HEK293 (cell line): ENCODE measurements at regions not wholly inside any gene's neighbourhood (a gene's known extent, or its start where the extent isn't known, plus 50 kb on each side); places are given as distances from the start of the nearest gene placed in this dataset.

Source experiments
- CTCF ChIA-PET: fragments of 350-600 bp; formaldehyde crosslinking; extraction: SDS; loops from one replicate; lab custom pipeline; 2021; ENCODE audit warnings: antibody characterized with exemption; lab: Yijun Ruan, JAX
- POLR2A ChIA-PET: fragments of 300-600 bp; formaldehyde crosslinking; extraction: SDS; loops from one replicate; lab custom pipeline; 2020; ENCODE audit warnings: antibody characterized with exemption, inconsistent platforms; lab: Yijun Ruan, JAX
- H3K27ac ChIP-seq: fragments of 200-500 bp; sonication (Bioruptor generic); 2 replicates; pipeline ENCODE4 v1.5.1; 2014; ENCODE audit warnings: low read depth, low read length, control low read depth, inconsistent platforms; ENCODE audit errors: extremely low read depth
- H3K36me3 ChIP-seq, 2 experiments: fragments of 200-500 bp in 1 of 2; sonication (Bioruptor generic) in 1 of 2; 1 replicate in 1 of 2; 2 replicates in 1 of 2; pipeline ENCODE4 v1.5.1; 2014 to 2017; ENCODE audit warnings: inconsistent platforms in 2 of 2, low read length in 2 of 2; ENCODE audit not compliant: control insufficient read depth in 2 of 2, insufficient read depth in 1 of 2
- H3K4me1 ChIP-seq: fragments of 200-500 bp; sonication (Bioruptor generic); 2 replicates; pipeline ENCODE4 v1.5.1; 2014; ENCODE audit warnings: mild to moderate bottlenecking, low read length, inconsistent platforms; ENCODE audit not compliant: control insufficient read depth, insufficient read depth
- H3K4me3 ChIP-seq: 2 replicates; pipeline ENCODE4 v1.5.1; 2011; ENCODE audit warnings: low read depth, mild to moderate bottlenecking, control low read depth, low read length, moderate library complexity
- H3K9me3 ChIP-seq: fragments of 200-500 bp; sonication (Bioruptor generic); 2 replicates; pipeline ENCODE4 v1.5.1; 2014; ENCODE audit warnings: low read depth, low read length, inconsistent platforms; ENCODE audit not compliant: control insufficient read depth, insufficient read depth
- KLF1 ChIP-seq: fragments of 450-650 bp; formaldehyde crosslinking; IDR thresholded peaks from 2 replicates; pipeline ENCODE4 v1.5.1; 2016; ENCODE audit warnings: missing biosample characterization, missing genetic modification characterization
- REST ChIP-seq: fragments of 450-650 bp; formaldehyde crosslinking; IDR thresholded peaks from 2 replicates; pipeline ENCODE4 v1.5.1; 2016; ENCODE audit warnings: missing biosample characterization, missing genetic modification characterization
- SALL2 ChIP-seq: fragments of 450-650 bp; formaldehyde crosslinking; IDR thresholded peaks from 2 replicates; pipeline ENCODE4 v1.5.0; 2017; ENCODE audit warnings: missing biosample characterization, mild to moderate bottlenecking, missing genetic modification characterization, borderline replicate concordance
- ZBTB1 ChIP-seq: fragments of 450-650 bp; formaldehyde crosslinking; IDR thresholded peaks from 2 replicates; pipeline ENCODE4 v1.5.1; 2016; ENCODE audit warnings: missing biosample characterization, missing genetic modification characterization
- ZBTB44 ChIP-seq: fragments of 450-650 bp; IDR thresholded peaks from 2 replicates; pipeline ENCODE4 v1.5.1; 2018; ENCODE audit warnings: missing biosample characterization, mild to moderate bottlenecking, missing genetic modification characterization
- ZBTB48 ChIP-seq: fragments of 450-650 bp; formaldehyde crosslinking; IDR thresholded peaks from 2 replicates; pipeline ENCODE4 v1.5.1; 2016; ENCODE audit warnings: missing biosample characterization, missing genetic modification characterization
- ZFP3 ChIP-seq: fragments of 450-650 bp; formaldehyde crosslinking; IDR thresholded peaks from 2 replicates; pipeline ENCODE4 v1.5.1; 2016; ENCODE audit warnings: low read depth, missing biosample characterization, missing genetic modification characterization
- ZNF155 ChIP-seq: fragments of 450-650 bp; formaldehyde crosslinking; IDR thresholded peaks from 2 replicates; pipeline ENCODE4 v1.5.1; 2016; ENCODE audit warnings: missing biosample characterization, missing genetic modification characterization
- ZNF2 ChIP-seq: fragments of 450-650 bp; formaldehyde crosslinking; IDR thresholded peaks from 2 replicates; pipeline ENCODE4 v1.5.1; 2016; ENCODE audit warnings: missing biosample characterization, missing genetic modification characterization
- ZNF239 ChIP-seq: fragments of 450-650 bp; formaldehyde crosslinking; IDR thresholded peaks from 2 replicates; pipeline ENCODE4 v1.5.1; 2016; ENCODE audit warnings: missing biosample characterization, missing genetic modification characterization
- ZNF302 ChIP-seq: fragments of 450-650 bp; formaldehyde crosslinking; IDR thresholded peaks from 2 replicates; pipeline ENCODE4 v1.5.1; 2016; ENCODE audit warnings: missing biosample characterization, missing genetic modification characterization, low read depth
- ZNF391 ChIP-seq: fragments of 450-650 bp; formaldehyde crosslinking; IDR thresholded peaks from 2 replicates; pipeline ENCODE4 v1.5.1; 2016; ENCODE audit warnings: low read depth, missing biosample characterization, missing genetic modification characterization, borderline replicate concordance
- ZNF404 ChIP-seq: fragments of 450-650 bp; formaldehyde crosslinking; IDR thresholded peaks from 2 replicates; pipeline ENCODE4 v1.5.1; 2017; ENCODE audit warnings: missing biosample characterization, missing genetic modification characterization
- ZNF416 ChIP-seq: fragments of 450-650 bp; formaldehyde crosslinking; IDR thresholded peaks from 2 replicates; pipeline ENCODE4 v1.5.1; 2016; ENCODE audit warnings: missing biosample characterization, missing genetic modification characterization
- ZNF426 ChIP-seq: fragments of 450-650 bp; formaldehyde crosslinking; IDR thresholded peaks from 2 replicates; pipeline ENCODE4 v1.5.1; 2017; ENCODE audit warnings: missing biosample characterization, missing genetic modification characterization, mild to moderate bottlenecking, inconsistent platforms, moderate library complexity
- ZNF514 ChIP-seq: fragments of 450-650 bp; formaldehyde crosslinking; IDR thresholded peaks from 2 replicates; pipeline ENCODE4 v1.5.1; 2016; ENCODE audit warnings: missing biosample characterization, missing genetic modification characterization
- ZNF560 ChIP-seq: fragments of 450-650 bp; formaldehyde crosslinking; IDR thresholded peaks from 2 replicates; pipeline ENCODE4 v1.5.1; 2017; ENCODE audit warnings: missing biosample characterization, missing genetic modification characterization, borderline replicate concordance
- ZNF585B ChIP-seq: fragments of 450-650 bp; formaldehyde crosslinking; IDR thresholded peaks from 2 replicates; pipeline ENCODE4 v1.5.1; 2016; ENCODE audit warnings: missing biosample characterization, missing genetic modification characterization
- ZNF596 ChIP-seq: fragments of 450-650 bp; IDR thresholded peaks from 2 replicates; pipeline ENCODE4 v1.5.0; 2018; ENCODE audit warnings: missing biosample characterization, mild to moderate bottlenecking, missing genetic modification characterization, moderate library complexity
- ZNF776 ChIP-seq: fragments of 450-650 bp; formaldehyde crosslinking; IDR thresholded peaks from 2 replicates; pipeline ENCODE4 v1.5.0; 2017; ENCODE audit warnings: missing biosample characterization, missing genetic modification characterization, borderline replicate concordance
- ZSCAN23 ChIP-seq: fragments of 450-650 bp; formaldehyde crosslinking; IDR thresholded peaks from 2 replicates; pipeline ENCODE4 v1.5.1; 2016; ENCODE audit warnings: missing biosample characterization, missing genetic modification characterization
- TF ChIP-seq, protein P1 (sequence below): fragments of 450-650 bp; formaldehyde crosslinking; IDR thresholded peaks from 2 replicates; pipeline ENCODE4 v1.5.1; 2017; ENCODE audit warnings: missing biosample characterization, missing genetic modification characterization
- TF ChIP-seq, protein P2 (sequence below): fragments of 450-650 bp; formaldehyde crosslinking; IDR thresholded peaks from 2 replicates; pipeline ENCODE4 v1.5.1; 2016; ENCODE audit warnings: missing biosample characterization, missing genetic modification characterization
- TF ChIP-seq, protein P3 (sequence below): fragments of 450-650 bp; formaldehyde crosslinking; IDR thresholded peaks from 2 replicates; pipeline ENCODE4; 2016; ENCODE audit warnings: missing biosample characterization, missing genetic modification characterization
- TF ChIP-seq, protein P4 (sequence below): fragments of 450-650 bp; formaldehyde crosslinking; IDR thresholded peaks from 2 replicates; pipeline ENCODE4 v1.5.1; 2016; ENCODE audit warnings: missing biosample characterization, missing genetic modification characterization, low read depth

- Histone ChIP-seq H3K4me1 (no peaks in the 10 kb centered on the region), H3K9me3 (no peaks in the 10 kb centered on the region), H3K4me3 (no peak overlapping the region), H3K36me3 (no peaks in the 10 kb centered on the region), H3K27ac (no peak overlapping the region)
- CTCF ChIA-PET, result interaction anchor here (0.6 kb wide), 2 partner anchors 321 to 713 kb away, joined by 3 read pairs; no protein-coding TSS in a partner anchor
- POLR2A ChIA-PET, result no interaction called here
- TF ChIP-seq SALL2 (tag by site-specific recombination) (no peak), ZNF2 (no peak), ZBTB1 (no peak), ZBTB44 (no peak), ZNF585B (no peak), ZNF239 (tag by site-specific recombination) (no peak), ZSCAN23 (tag by site-specific recombination) (no peak), ZNF426 (tag by site-specific recombination) (no peak), ZNF404 (tag by site-specific recombination) (no peak), ZNF155 (no peak), ZNF302 (tag by site-specific recombination) (no peak), ZNF391 (no peak)
- TF ChIP-seq, protein P1, sequence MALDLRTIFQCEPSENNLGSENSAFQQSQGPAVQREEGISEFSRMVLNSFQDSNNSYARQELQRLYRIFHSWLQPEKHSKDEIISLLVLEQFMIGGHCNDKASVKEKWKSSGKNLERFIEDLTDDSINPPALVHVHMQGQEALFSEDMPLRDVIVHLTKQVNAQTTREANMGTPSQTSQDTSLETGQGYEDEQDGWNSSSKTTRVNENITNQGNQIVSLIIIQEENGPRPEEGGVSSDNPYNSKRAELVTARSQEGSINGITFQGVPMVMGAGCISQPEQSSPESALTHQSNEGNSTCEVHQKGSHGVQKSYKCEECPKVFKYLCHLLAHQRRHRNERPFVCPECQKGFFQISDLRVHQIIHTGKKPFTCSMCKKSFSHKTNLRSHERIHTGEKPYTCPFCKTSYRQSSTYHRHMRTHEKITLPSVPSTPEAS (tag by site-specific recombination), result no peak
Observed at GRCh38 chr12:58588770-58589169, 331.5 kb downstream of the LRIG3 start.

DNA sequence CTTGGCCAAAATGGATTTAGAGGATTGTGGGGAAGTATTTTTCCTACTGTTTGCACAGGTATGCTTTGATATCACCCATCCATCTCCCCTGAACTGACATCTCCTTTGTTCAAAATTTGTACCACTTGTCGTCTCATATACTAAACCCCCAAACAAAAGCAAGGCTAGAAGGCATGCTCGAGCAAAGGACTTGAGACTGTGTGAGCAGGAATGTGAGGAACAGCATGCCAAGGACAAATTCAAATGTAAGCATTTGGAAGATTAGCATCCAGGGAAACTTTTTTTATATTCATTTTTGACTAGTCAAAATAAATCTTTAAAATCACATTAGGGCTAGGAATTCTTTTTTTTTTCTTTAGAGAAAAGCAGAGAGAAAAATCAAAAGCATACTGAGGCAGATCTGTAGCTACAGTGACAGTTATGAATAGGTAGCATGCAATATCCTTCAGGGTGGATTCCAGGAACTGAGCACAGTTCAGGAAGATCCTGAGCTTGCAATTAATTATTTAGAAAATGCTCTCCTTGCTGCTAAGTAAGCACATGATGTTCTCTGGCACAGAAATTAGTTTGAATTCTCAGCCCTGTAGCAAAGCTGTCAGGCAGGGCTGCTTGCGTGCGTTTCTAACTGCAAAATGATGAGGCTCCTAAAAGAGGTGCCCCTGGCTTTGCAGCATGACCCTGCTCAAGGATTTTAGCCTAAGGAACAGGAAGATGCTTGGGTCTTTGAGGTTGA lies 327.7 kb downstream of the LRIG3 start:
- CTCF ChIA-PET, result no interaction called here
- Histone ChIP-seq H3K4me1 (no peaks in the 10 kb centered on the region), H3K9me3 (no peaks in the 10 kb centered on the region), H3K36me3 (no peaks in the 10 kb centered on the region), H3K4me3 (no peak overlapping the region), H3K27ac (no peak overlapping the region)
- POLR2A ChIA-PET, result no interaction called here
- no peak for TF ChIP-seq ZNF596
- TF ChIP-seq ZNF776 (tag by site-specific recombination), result no peak
- TF ChIP-seq, protein P2, sequence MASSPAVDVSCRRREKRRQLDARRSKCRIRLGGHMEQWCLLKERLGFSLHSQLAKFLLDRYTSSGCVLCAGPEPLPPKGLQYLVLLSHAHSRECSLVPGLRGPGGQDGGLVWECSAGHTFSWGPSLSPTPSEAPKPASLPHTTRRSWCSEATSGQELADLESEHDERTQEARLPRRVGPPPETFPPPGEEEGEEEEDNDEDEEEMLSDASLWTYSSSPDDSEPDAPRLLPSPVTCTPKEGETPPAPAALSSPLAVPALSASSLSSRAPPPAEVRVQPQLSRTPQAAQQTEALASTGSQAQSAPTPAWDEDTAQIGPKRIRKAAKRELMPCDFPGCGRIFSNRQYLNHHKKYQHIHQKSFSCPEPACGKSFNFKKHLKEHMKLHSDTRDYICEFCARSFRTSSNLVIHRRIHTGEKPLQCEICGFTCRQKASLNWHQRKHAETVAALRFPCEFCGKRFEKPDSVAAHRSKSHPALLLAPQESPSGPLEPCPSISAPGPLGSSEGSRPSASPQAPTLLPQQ (tag by site-specific recombination), result no peak
- TF ChIP-seq ZFP3 (tag by site-specific recombination), result no peak
- no peak for TF ChIP-seq ZNF239 (tag by site-specific recombination)
- TF ChIP-seq KLF1, result no peak
- TF ChIP-seq REST, result no peak
- TF ChIP-seq ZNF416, result no peak
- TF ChIP-seq ZNF514, result no peak
- TF ChIP-seq ZBTB48 (tag by site-specific recombination), result no peak
- TF ChIP-seq, protein P3, sequence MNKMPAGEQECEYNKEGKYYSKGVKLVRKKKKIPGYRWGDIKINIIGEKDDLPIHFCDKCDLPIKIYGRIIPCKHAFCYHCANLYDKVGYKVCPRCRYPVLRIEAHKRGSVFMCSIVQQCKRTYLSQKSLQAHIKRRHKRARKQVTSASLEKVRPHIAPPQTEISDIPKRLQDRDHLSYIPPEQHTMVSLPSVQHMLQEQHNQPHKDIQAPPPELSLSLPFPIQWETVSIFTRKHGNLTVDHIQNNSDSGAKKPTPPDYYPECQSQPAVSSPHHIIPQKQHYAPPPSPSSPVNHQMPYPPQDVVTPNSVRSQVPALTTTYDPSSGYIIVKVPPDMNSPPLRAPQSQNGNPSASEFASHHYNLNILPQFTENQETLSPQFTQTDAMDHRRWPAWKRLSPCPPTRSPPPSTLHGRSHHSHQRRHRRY (tag by site-specific recombination), result no peak
- TF ChIP-seq ZNF560 (tag by site-specific recombination), result no peak
- TF ChIP-seq, protein P4, sequence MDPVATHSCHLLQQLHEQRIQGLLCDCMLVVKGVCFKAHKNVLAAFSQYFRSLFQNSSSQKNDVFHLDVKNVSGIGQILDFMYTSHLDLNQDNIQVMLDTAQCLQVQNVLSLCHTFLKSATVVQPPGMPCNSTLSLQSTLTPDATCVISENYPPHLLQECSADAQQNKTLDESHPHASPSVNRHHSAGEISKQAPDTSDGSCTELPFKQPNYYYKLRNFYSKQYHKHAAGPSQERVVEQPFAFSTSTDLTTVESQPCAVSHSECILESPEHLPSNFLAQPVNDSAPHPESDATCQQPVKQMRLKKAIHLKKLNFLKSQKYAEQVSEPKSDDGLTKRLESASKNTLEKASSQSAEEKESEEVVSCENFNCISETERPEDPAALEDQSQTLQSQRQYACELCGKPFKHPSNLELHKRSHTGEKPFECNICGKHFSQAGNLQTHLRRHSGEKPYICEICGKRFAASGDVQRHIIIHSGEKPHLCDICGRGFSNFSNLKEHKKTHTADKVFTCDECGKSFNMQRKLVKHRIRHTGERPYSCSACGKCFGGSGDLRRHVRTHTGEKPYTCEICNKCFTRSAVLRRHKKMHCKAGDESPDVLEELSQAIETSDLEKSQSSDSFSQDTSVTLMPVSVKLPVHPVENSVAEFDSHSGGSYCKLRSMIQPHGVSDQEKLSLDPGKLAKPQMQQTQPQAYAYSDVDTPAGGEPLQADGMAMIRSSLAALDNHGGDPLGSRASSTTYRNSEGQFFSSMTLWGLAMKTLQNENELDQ (tag by site-specific recombination), result no peak
